ENCODE measurements at regions not wholly inside any gene's neighbourhood (a gene's known extent, or its start where the extent isn't known, plus 50 kb on each side); places are given as distances from the start of the nearest gene placed in this dataset.

GRCh38 chr18:51765606-51766360 lies 568.3 kb upstream of the MEX3C start:
- Histone ChIP-seq H3K27me3 (no peaks in the 10 kb centered on the region), H3K9me3 (no peaks in the 10 kb centered on the region), H3K36me3 (no peaks in the 10 kb centered on the region), H3K4me1 (ENCODE audit: insufficient read depth) (no peaks in the 10 kb centered on the region), H3K4me3 (no peak overlapping the region), H3K27ac (no peak overlapping the region)
- 61 to 78% (median 66%) methylated on average over 3 of the region's 3 CpGs for WGBS, 3 donors
- TF ChIP-seq CTCF (IDR thresholded peaks at IDR 0.05) (no peak), POLR2A (IDR thresholded peaks at IDR 0.05) (no peak), EP300 (IDR thresholded peaks at IDR 0.05) (no peak)
- intact Hi-C loops (cut with DNase I) = no loop called here
- no peak for DNase-seq

GRCh38 chr18:51767293-51767692 lies 569.8 kb upstream of the MEX3C start:
- intact Hi-C loops (cut with DNase I) = no loop called here
- Histone ChIP-seq H3K36me3 (no peaks in the 10 kb centered on the region), H3K4me3 (no peak overlapping the region), H3K9me3 (no peaks in the 10 kb centered on the region), H3K27me3 (no peaks in the 10 kb centered on the region), H3K4me1 (ENCODE audit: insufficient read depth) (no peaks in the 10 kb centered on the region), H3K27ac (no peak overlapping the region)
- no peak for DNase-seq
- 66 to 74% (median 73%) methylated on average over 1 of the region's 1 CpG for WGBS, 3 donors
- TF ChIP-seq EP300 (IDR thresholded peaks at IDR 0.05) (no peak), POLR2A (IDR thresholded peaks at IDR 0.05) (no peak), CTCF (IDR thresholded peaks at IDR 0.05) (no peak)

GRCh38 chr18:51778115-51778514 lies 561.9 kb upstream of the DCC start:
- no peak overlapping the region for H3K27ac ChIP-seq
- no peaks in the 10 kb centered on the region for H3K9me3 ChIP-seq
- no peaks in the 10 kb centered on the region for H3K4me1 ChIP-seq (ENCODE audit: insufficient read depth)
- no peaks in the 10 kb centered on the region for H3K36me3 ChIP-seq
- H3K4me3 ChIP-seq = no peak overlapping the region
- no peaks in the 10 kb centered on the region for H3K27me3 ChIP-seq
- no peak for DNase-seq
- WGBS, 3 donors = 71 to 84% (median 79%) methylated on average over 4 of the region's 4 CpGs
- intact Hi-C loops (cut with DNase I) = no loop called here
- no peak for TF ChIP-seq CTCF (IDR thresholded peaks at IDR 0.05)

- no peak overlapping the region for H3K4me3 ChIP-seq
- H3K36me3 ChIP-seq = no peaks in the 10 kb centered on the region
- 21 to 40% (median 24%) methylated on average over 1 of the region's 1 CpG for WGBS, 3 donors
- H3K9me3 ChIP-seq = no peaks in the 10 kb centered on the region
- TF ChIP-seq EP300 (IDR thresholded peaks at IDR 0.05) (no peak), CTCF (IDR thresholded peaks at IDR 0.05) (no peak), POLR2A (IDR thresholded peaks at IDR 0.05) (no peak)
- intact Hi-C loops (cut with DNase I) = no loop called here
- H3K27ac ChIP-seq = no peak overlapping the region
- H3K4me1 ChIP-seq (ENCODE audit: insufficient read depth) = no peaks in the 10 kb centered on the region
- no peaks in the 10 kb centered on the region for H3K27me3 ChIP-seq
- no peak for DNase-seq
Observed at GRCh38 chr18:51789871-51790270, 550.1 kb upstream of the DCC start.

Measured in ovary (tissue), 7 donors.